A549 (cell line): ENCODE measurements at regions not wholly inside any gene's neighbourhood (a gene's known extent, or its start where the extent isn't known, plus 50 kb on each side); places are given as distances from the start of the nearest gene placed in this dataset.

Experiments
- EHMT2 ChIP-seq: fragments of 200-600 bp; sonication (generic); IDR thresholded peaks from 2 replicates; pipeline ENCODE4 v1.6.1; 2016; ENCODE audit warnings: antibody characterized with exemption, low read depth, mild to moderate bottlenecking, moderate library complexity
- NR3C1 ChIP-seq: fragments of >200 bp; sonication (Bioruptor Twin); formaldehyde crosslinking; IDR thresholded peaks from 3 replicates; pipeline ENCODE4 v1.6.1; 2017
- POLR2A ChIP-seq: IDR thresholded peaks from 2 replicates; pipeline ENCODE4 v1.6.1; 2012; ENCODE audit warnings: mild to moderate bottlenecking, low read length
- TF ChIP-seq, protein P1 (sequence below): fragments of >200 bp; sonication (Bioruptor Twin); formaldehyde crosslinking; IDR thresholded peaks from 3 replicates; pipeline ENCODE4 v1.5.1; 2016
- TF ChIP-seq, protein P2 (sequence below): IDR thresholded peaks from 2 replicates; pipeline ENCODE4 v1.6.1; 2012
- TF ChIP-seq, protein P3 (sequence below): fragments of 450-650 bp; IDR thresholded peaks from 2 replicates; pipeline ENCODE4 v1.6.1; 2014; ENCODE audit warnings: antibody characterized with exemption

DNA sequence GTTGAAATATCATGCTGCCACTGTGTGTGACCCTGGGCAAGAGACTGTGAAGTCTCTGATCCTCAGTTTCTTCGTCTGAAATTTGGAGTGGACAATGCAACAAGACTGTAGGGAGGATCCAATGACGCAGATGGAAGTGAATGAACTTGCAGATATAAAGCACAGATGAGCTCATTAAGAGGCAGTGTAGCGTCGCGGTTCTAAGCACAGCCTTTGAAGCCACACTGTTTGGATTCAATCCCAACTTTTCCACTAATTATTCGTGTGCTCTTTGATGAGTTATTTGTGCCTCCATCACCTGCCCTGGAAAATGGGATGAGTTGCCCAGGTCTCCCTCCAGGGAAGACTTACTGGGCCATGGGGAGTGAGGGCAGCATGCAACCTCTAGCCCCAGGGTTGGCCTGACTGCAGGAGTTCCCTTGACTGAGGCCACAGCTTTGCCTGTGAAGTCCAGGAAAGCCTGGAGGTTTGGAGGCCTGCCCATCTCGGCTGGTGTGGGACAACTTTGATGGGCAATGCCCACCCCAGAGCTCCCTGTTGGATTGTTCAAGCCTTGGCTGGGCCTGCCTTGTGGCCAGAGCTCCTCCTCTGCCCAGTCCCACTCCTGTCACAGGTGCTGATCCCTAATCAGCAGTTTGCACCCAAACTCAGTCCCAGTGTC is 266.0 kb upstream of the B3GAT1 start:
- TF ChIP-seq, protein P1, sequence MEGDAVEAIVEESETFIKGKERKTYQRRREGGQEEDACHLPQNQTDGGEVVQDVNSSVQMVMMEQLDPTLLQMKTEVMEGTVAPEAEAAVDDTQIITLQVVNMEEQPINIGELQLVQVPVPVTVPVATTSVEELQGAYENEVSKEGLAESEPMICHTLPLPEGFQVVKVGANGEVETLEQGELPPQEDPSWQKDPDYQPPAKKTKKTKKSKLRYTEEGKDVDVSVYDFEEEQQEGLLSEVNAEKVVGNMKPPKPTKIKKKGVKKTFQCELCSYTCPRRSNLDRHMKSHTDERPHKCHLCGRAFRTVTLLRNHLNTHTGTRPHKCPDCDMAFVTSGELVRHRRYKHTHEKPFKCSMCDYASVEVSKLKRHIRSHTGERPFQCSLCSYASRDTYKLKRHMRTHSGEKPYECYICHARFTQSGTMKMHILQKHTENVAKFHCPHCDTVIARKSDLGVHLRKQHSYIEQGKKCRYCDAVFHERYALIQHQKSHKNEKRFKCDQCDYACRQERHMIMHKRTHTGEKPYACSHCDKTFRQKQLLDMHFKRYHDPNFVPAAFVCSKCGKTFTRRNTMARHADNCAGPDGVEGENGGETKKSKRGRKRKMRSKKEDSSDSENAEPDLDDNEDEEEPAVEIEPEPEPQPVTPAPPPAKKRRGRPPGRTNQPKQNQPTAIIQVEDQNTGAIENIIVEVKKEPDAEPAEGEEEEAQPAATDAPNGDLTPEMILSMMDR = no peak
- TF ChIP-seq EHMT2 = no peak
- TF ChIP-seq NR3C1 = no peak
- TF ChIP-seq, protein P2, sequence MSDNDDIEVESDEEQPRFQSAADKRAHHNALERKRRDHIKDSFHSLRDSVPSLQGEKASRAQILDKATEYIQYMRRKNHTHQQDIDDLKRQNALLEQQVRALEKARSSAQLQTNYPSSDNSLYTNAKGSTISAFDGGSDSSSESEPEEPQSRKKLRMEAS = no peak
- no peak for TF ChIP-seq POLR2A
- TF ChIP-seq, protein P3, sequence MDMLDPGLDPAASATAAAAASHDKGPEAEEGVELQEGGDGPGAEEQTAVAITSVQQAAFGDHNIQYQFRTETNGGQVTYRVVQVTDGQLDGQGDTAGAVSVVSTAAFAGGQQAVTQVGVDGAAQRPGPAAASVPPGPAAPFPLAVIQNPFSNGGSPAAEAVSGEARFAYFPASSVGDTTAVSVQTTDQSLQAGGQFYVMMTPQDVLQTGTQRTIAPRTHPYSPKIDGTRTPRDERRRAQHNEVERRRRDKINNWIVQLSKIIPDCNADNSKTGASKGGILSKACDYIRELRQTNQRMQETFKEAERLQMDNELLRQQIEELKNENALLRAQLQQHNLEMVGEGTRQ = no peak
